IMR-90 (cell line): ENCODE measurements at regions not wholly inside any gene's neighbourhood (a gene's known extent, or its start where the extent isn't known, plus 50 kb on each side); places are given as distances from the start of the nearest gene placed in this dataset.

Experiments used
- ATAC-seq: fragments of 200-7000 bp; cut with Tn5 transposase; 2 replicates; pipeline ENCODE4 v1.9.1; 2020; ENCODE audit warnings: low read depth, mild to moderate bottlenecking, moderate library complexity
- BruUV-seq: library from RNA; stranded (reverse); fragments of 400-500 nt; replicated peaks from 2 replicates; lab custom pipeline; 2021; lab: Mats Ljungman, UMichigan
- CTCF ChIA-PET: fragments of 300-600 bp; formaldehyde crosslinking; extraction: SDS; loops from one replicate; lab custom pipeline; 2021; ENCODE audit warnings: antibody characterized with exemption; lab: Yijun Ruan, JAX
- POLR2A ChIA-PET: fragments of 300-600 bp; sonication (Branson Sonifier 250); formaldehyde crosslinking; loops from one replicate; lab custom pipeline; 2022; ENCODE audit warnings: antibody characterized with exemption; ENCODE audit not compliant: unreplicated experiment; lab: Charles Lee
- DNase-seq: peaks from one replicate; pipeline ENCODE4 v3.0.0; 2013
- H2AFZ ChIP-seq: replicated peaks from 2 replicates; pipeline ENCODE3; 2013; ENCODE audit warnings: low read length, mild to moderate bottlenecking; ENCODE audit not compliant: poor library complexity
- H2AK5ac ChIP-seq: 2 replicates; pipeline ENCODE4 v1.6.1; 2013; ENCODE audit warnings: low read depth, low read length, inconsistent platforms
- H2AK9ac ChIP-seq: replicated peaks from 2 replicates; pipeline ENCODE3; 2013; ENCODE audit warnings: mild to moderate bottlenecking, low read depth, low read length, moderate library complexity; ENCODE audit not compliant: poor library complexity
- H2BK120ac ChIP-seq: 2 replicates; pipeline ENCODE4 v1.6.1; 2013; ENCODE audit warnings: low read depth, low read length, inconsistent platforms
- H2BK15ac ChIP-seq: 3 replicates; pipeline ENCODE4 v1.6.1; 2013; ENCODE audit warnings: low read depth, low read length, inconsistent platforms
- H2BK20ac ChIP-seq: 2 replicates; pipeline ENCODE4 v1.6.1; 2013; ENCODE audit warnings: low read depth, mild to moderate bottlenecking, inconsistent platforms, low read length, moderate library complexity
- H2BK5ac ChIP-seq: 2 replicates; pipeline ENCODE4 v1.6.1; 2013; ENCODE audit warnings: mild to moderate bottlenecking, low read depth, low read length, inconsistent platforms; ENCODE audit not compliant: poor library complexity, severe bottlenecking
- H3K14ac ChIP-seq: replicated peaks from 2 replicates; pipeline ENCODE4 v1.6.1; 2013; ENCODE audit warnings: low read depth, low read length, inconsistent platforms
- H3K18ac ChIP-seq: 2 replicates; pipeline ENCODE4 v1.6.1; 2013; ENCODE audit warnings: low read depth, low read length, control low read depth
- H3K23ac ChIP-seq: 2 replicates; pipeline ENCODE4 v1.6.1; 2013; ENCODE audit warnings: low read depth, low read length, inconsistent platforms
- H3K27ac ChIP-seq: 2 replicates; pipeline ENCODE4 v1.5.1; 2013; ENCODE audit warnings: mild to moderate bottlenecking, control low read depth, low read length; ENCODE audit not compliant: insufficient read depth
- H3K27me3 ChIP-seq: 2 replicates; pipeline ENCODE4 v1.6.1; 2013; ENCODE audit warnings: low read length; ENCODE audit not compliant: control insufficient read depth, insufficient read depth
- H3K36me3 ChIP-seq: 2 replicates; pipeline ENCODE4 v1.6.1; 2013; ENCODE audit warnings: low read length, mixed read lengths; ENCODE audit not compliant: control insufficient read depth, insufficient read depth
- H3K4ac ChIP-seq: 2 replicates; pipeline ENCODE4 v1.6.1; 2013; ENCODE audit warnings: low read depth, low read length, inconsistent platforms
- H3K4me1 ChIP-seq: 2 replicates; pipeline ENCODE4 v1.6.1; 2013; ENCODE audit warnings: low read length, mixed read lengths; ENCODE audit not compliant: control insufficient read depth, insufficient read depth
- H3K4me2 ChIP-seq: 2 replicates; pipeline ENCODE4 v1.6.1; 2013; ENCODE audit warnings: low read depth, mild to moderate bottlenecking, control low read depth, low read length, moderate library complexity
- H3K4me3 ChIP-seq: 2 replicates; pipeline ENCODE4 v1.5.1; 2013; ENCODE audit warnings: low read depth, mild to moderate bottlenecking, control low read depth, low read length, moderate library complexity; ENCODE audit not compliant: insufficient read depth
- H3K56ac ChIP-seq: 2 replicates; pipeline ENCODE4 v1.6.1; 2013; ENCODE audit warnings: low read length, inconsistent platforms; ENCODE audit not compliant: insufficient read depth; ENCODE audit errors: extremely low read depth
- H3K79me1 ChIP-seq, 2 experiments: 2 replicates each; pipeline ENCODE4 v1.6.1; 2013; ENCODE audit warnings: low read length in 2 of 2, inconsistent platforms in 1 of 2, low read depth in 1 of 2
- H3K9ac ChIP-seq: 2 replicates; pipeline ENCODE4 v1.6.1; 2013; ENCODE audit warnings: low read depth, low read length, control low read depth
- H3K9me1 ChIP-seq: 2 replicates; pipeline ENCODE4 v1.6.1; 2013; ENCODE audit warnings: low read length, inconsistent platforms; ENCODE audit not compliant: insufficient read depth
- H3K9me3 ChIP-seq: 2 replicates; pipeline ENCODE4 v1.6.1; 2013; ENCODE audit warnings: low read length; ENCODE audit not compliant: control insufficient read depth, insufficient read depth
- H4K20me1 ChIP-seq: 2 replicates; pipeline ENCODE4 v1.6.1; 2013; ENCODE audit warnings: low read length, inconsistent platforms; ENCODE audit not compliant: insufficient read depth
- H4K5ac ChIP-seq: 2 replicates; pipeline ENCODE4 v1.6.1; 2013; ENCODE audit warnings: mild to moderate bottlenecking, low read depth, low read length, control low read depth
- H4K8ac ChIP-seq, 2 experiments: 2 replicates each; pipeline ENCODE4 v1.6.1; 2013; ENCODE audit warnings: low read depth in 2 of 2, low read length in 2 of 2, control low read depth in 1 of 2, inconsistent platforms in 1 of 2
- H4K91ac ChIP-seq: 2 replicates; pipeline ENCODE4 v1.6.1; 2013; ENCODE audit warnings: low read depth, low read length, inconsistent platforms; ENCODE audit not compliant: insufficient read depth
- BHLHE40 ChIP-seq: fragments of 150-350 bp; IDR thresholded peaks from 2 replicates; pipeline ENCODE4 v1.6.1; 2016; ENCODE audit warnings: mild to moderate bottlenecking, low read depth, low read length
- CHD1 ChIP-seq: IDR thresholded peaks from 2 replicates; pipeline ENCODE4 v1.6.1; 2012; ENCODE audit warnings: low read depth, low read length, improper control_type of control experiment
- MXI1 ChIP-seq: IDR thresholded peaks from 2 replicates; pipeline ENCODE4 v1.6.1; 2012; ENCODE audit warnings: low read depth, mild to moderate bottlenecking, low read length, moderate library complexity, borderline replicate concordance
- NFE2L2 ChIP-seq: fragments of 150-350 bp; IDR thresholded peaks from 2 replicates; pipeline ENCODE4 v1.6.1; 2016; ENCODE audit warnings: low read depth, mild to moderate bottlenecking, low read length
- POLR2A ChIP-seq: IDR thresholded peaks from 2 replicates; pipeline ENCODE4 v1.6.1; 2012; ENCODE audit warnings: mild to moderate bottlenecking, low read depth, low read length
- RCOR1 ChIP-seq: IDR thresholded peaks from 2 replicates; pipeline ENCODE4 v1.6.1; 2012; ENCODE audit warnings: mild to moderate bottlenecking, low read length, improper control_type of control experiment; ENCODE audit not compliant: insufficient replicate concordance
- RFX5 ChIP-seq: IDR thresholded peaks from 2 replicates; pipeline ENCODE4 v1.8.0; 2012; ENCODE audit warnings: low read depth, mild to moderate bottlenecking, low read length, moderate library complexity
- SMC3 ChIP-seq: fragments of 150-350 bp; IDR thresholded peaks from 2 replicates; pipeline ENCODE4 v1.6.1; 2016; ENCODE audit warnings: low read depth, mild to moderate bottlenecking, antibody characterized with exemption, low read length, moderate library complexity
- USF2 ChIP-seq: fragments of 150-350 bp; IDR thresholded peaks from 2 replicates; pipeline ENCODE4 v1.6.1; 2017; ENCODE audit warnings: mild to moderate bottlenecking, antibody characterized with exemption, low read length, low read depth
- WGBS, 2 experiments: methylation state at CpG; one replicate each; pipeline versions ENCODE4 v1.1.5 to v1.1.7; 2013; ENCODE audit warnings: missing lambda C conversion rate in 2 of 2; ENCODE audit not compliant: insufficient read length in 1 of 2; ENCODE audit errors: extremely low coverage in 2 of 2; 5-methylcytosine and 5-hydroxymethylcytosine counted together
- dilution Hi-C: fragments of 300-500 bp; cut with HindIII; formaldehyde crosslinking; loops from one replicate; pipeline ENCODE4 v1.14.3; 2018; ENCODE audit warnings: low sequenced_read_pairs; ENCODE audit not compliant: unreplicated experiment
- in situ Hi-C: fragments of 300-500 bp; cut with MboI; formaldehyde crosslinking; loops from 3 replicates; pipeline ENCODE4 v1.14.3; 2019; ENCODE audit warnings: low sequenced_read_pairs, inconsistent platforms, mixed read lengths
- intact Hi-C: fragments of 100-400 bp; cut with micrococcal nuclease; formaldehyde crosslinking; loops from 2 replicates; pipeline ENCODE4 v1.10.0; 2022

GRCh38 chr5:125814119-125814518 is 609.1 kb upstream of the GRAMD2B start:
- Histone ChIP-seq H4K5ac (no peak overlapping the region), H3K18ac (no peak overlapping the region), H3K4ac (no peak overlapping the region), H2BK120ac (no peak overlapping the region), H4K91ac (no peak overlapping the region), H4K20me1 (no peaks in the 10 kb centered on the region), H3K23ac (no peak overlapping the region), H3K79me1 (no peaks in the 10 kb centered on the region), H4K8ac (no peak overlapping the region), H3K27me3 (no peaks in the 10 kb centered on the region), H3K4me2 (no peak overlapping the region), H2BK15ac (no peak overlapping the region), H3K9me3 (no peaks in the 10 kb centered on the region), H3K36me3 (no peaks in the 10 kb centered on the region), H3K9ac (no peak overlapping the region), H2AK9ac (no peak overlapping the region), H2BK5ac (no peak overlapping the region), H3K4me1 (no peaks in the 10 kb centered on the region), H2BK20ac (no peak overlapping the region), H2AK5ac (no peak overlapping the region), H3K56ac (no peak overlapping the region), H3K14ac (no peak overlapping the region), H3K27ac (no peak overlapping the region), H3K4me3 (no peak overlapping the region), H3K9me1 (no peaks in the 10 kb centered on the region), H2AFZ (no peak overlapping the region)
- POLR2A ChIA-PET, result no interaction called here
- no CpG with 5 or more reads among the region's 2 CpGs for WGBS, 2 experiments
- ATAC-seq (no peak), DNase-seq (no peak)
- BruUV-seq, result no TSS peak
- dilution Hi-C loops (no loop called here), intact Hi-C loops (no loop called here), in situ Hi-C loops (no loop called here)
- no peak for TF ChIP-seq SMC3
- TF ChIP-seq MXI1, result no peak
- no peak for TF ChIP-seq CHD1
- no peak for TF ChIP-seq USF2
- no peak for TF ChIP-seq NFE2L2
- TF ChIP-seq RCOR1, result no peak
- TF ChIP-seq RFX5, result no peak
- no peak for TF ChIP-seq BHLHE40
- TF ChIP-seq POLR2A, result no peak
- CTCF ChIA-PET, result no interaction called here
